22Rv1 (cell line): ENCODE measurements at regions not wholly inside any gene's neighbourhood (a gene's known extent, or its start where the extent isn't known, plus 50 kb on each side); places are given as distances from the start of the nearest gene placed in this dataset.

ENCODE experiments used
- H3K27ac ChIP-seq: fragments of 450-650 bp; 2 replicates; pipeline ENCODE4 v1.5.1; 2017
- CTCF ChIP-seq: fragments of 450-650 bp; IDR thresholded peaks from 2 replicates; pipeline ENCODE4 v1.5.1; 2017; ENCODE audit warnings: mild to moderate bottlenecking
- ZFX ChIP-seq: fragments of 450-650 bp; IDR thresholded peaks from 2 replicates; pipeline ENCODE4 v1.6.1; 2017; ENCODE audit warnings: antibody characterized with exemption, borderline replicate concordance

GRCh38 chr12:91561958-91562325 lies 379.3 kb upstream of the DCN start:
- no peak for TF ChIP-seq CTCF
- no peak for TF ChIP-seq ZFX
- no peak overlapping the region for H3K27ac ChIP-seq

- H3K27ac ChIP-seq = no peak overlapping the region
- TF ChIP-seq ZFX = no peak
- no peak for TF ChIP-seq CTCF
Observed at GRCh38 chr12:91561301-91561957, 378.8 kb upstream of the DCN start.

GRCh38 chr12:91556909-91557308 lies 374.3 kb upstream of the DCN start:
- no peak for TF ChIP-seq CTCF
- no peak for TF ChIP-seq ZFX
- no peak overlapping the region for H3K27ac ChIP-seq

GRCh38 chr12:91555436-91556415 lies 373.1 kb upstream of the DCN start:
- TF ChIP-seq CTCF (no peak), ZFX (no peak)
- no peak overlapping the region for H3K27ac ChIP-seq

- no peak overlapping the region for H3K27ac ChIP-seq
- TF ChIP-seq ZFX = no peak
- TF ChIP-seq CTCF = no peak
Observed at GRCh38 chr12:91551927-91552326, 369.3 kb upstream of the DCN start.

GRCh38 chr12:91551242-91551641 lies 368.6 kb upstream of the DCN start:
- TF ChIP-seq ZFX = no peak
- TF ChIP-seq CTCF = no peak
- H3K27ac ChIP-seq = no peak overlapping the region

GRCh38 chr12:91542666-91543065 lies 360.0 kb upstream of the DCN start:
- TF ChIP-seq CTCF (no peak), ZFX (no peak)
- no peak overlapping the region for H3K27ac ChIP-seq
